HG03571 (cell line): ENCODE measurements at regions not wholly inside any gene's neighbourhood (a gene's known extent, or its start where the extent isn't known, plus 50 kb on each side); places are given as distances from the start of the nearest gene placed in this dataset.

Source experiments
- ATAC-seq: cut with Tn5 transposase; IDR thresholded peaks from one replicate; pipeline ENCODE4 v1.9.1; 2021; ENCODE audit not compliant: unreplicated experiment

GRCh38 chr12:87280893-87281292, 748.3 kb downstream of the C12orf50 start:
- ATAC-seq, result peak; percentile 37

- ATAC-seq, result peak; percentile 90
Measured at GRCh38 chr12:87280356-87280755, 748.8 kb downstream of the C12orf50 start.

- no peak for ATAC-seq
Measured at GRCh38 chr12:87274594-87275245, 754.5 kb downstream of the C12orf50 start.

- no peak for ATAC-seq
Measured at GRCh38 chr12:87272851-87273250, 756.4 kb downstream of the C12orf50 start.

GRCh38 chr12:87270919-87271318, 758.3 kb downstream of the C12orf50 start:
- no peak for ATAC-seq

GRCh38 chr12:87266305-87266704, 762.9 kb downstream of the C12orf50 start:
- ATAC-seq, result no peak

GRCh38 chr12:87259391-87259790, 769.8 kb downstream of the C12orf50 start:
- no peak for ATAC-seq

- ATAC-seq, result no peak
Measured at GRCh38 chr12:87254381-87255030, 774.7 kb downstream of the C12orf50 start.

GRCh38 chr12:87253157-87253556, 776.0 kb downstream of the C12orf50 start:
- no peak for ATAC-seq

GRCh38 chr12:87246726-87247125, 782.5 kb downstream of the C12orf50 start:
- ATAC-seq, result no peak

GRCh38 chr12:87238466-87238865, 790.7 kb downstream of the C12orf50 start:
- ATAC-seq, result no peak

GRCh38 chr12:87234898-87235297, 794.3 kb downstream of the C12orf50 start:
- ATAC-seq, result no peak

- ATAC-seq, result no peak
Measured at GRCh38 chr12:87233671-87234070, 795.5 kb downstream of the C12orf50 start.

GRCh38 chr12:87231818-87232217, 797.4 kb downstream of the C12orf50 start:
- ATAC-seq, result no peak

- ATAC-seq, result no peak
Measured at GRCh38 chr12:87230441-87230840, 798.8 kb downstream of the C12orf50 start.

GRCh38 chr12:87227162-87227561, 802.0 kb downstream of the C12orf50 start:
- no peak for ATAC-seq

- no peak for ATAC-seq
Measured at GRCh38 chr12:87217491-87217890, 811.7 kb downstream of the C12orf50 start.

- ATAC-seq, result no peak
Measured at GRCh38 chr12:87216436-87216835, 812.8 kb downstream of the C12orf50 start.

- ATAC-seq, result no peak
Measured at GRCh38 chr12:87202189-87202588, 827.0 kb downstream of the C12orf50 start.

- ATAC-seq, result no peak
Measured at GRCh38 chr12:87201598-87201997, 827.6 kb downstream of the C12orf50 start.

- ATAC-seq, result no peak
Measured at GRCh38 chr12:87200289-87200979, 828.8 kb downstream of the C12orf50 start.

GRCh38 chr12:87198181-87198580, 831.0 kb downstream of the C12orf50 start:
- ATAC-seq, result no peak
